ENCODE measurements at regions not wholly inside any gene's neighbourhood (a gene's known extent, or its start where the extent isn't known, plus 50 kb on each side); places are given as distances from the start of the nearest gene placed in this dataset.
"Not testable (repeated sequence)": the region's sequence is repeated elsewhere in the genome, so short reads cannot be mapped to it uniquely, and the experiment has no call there.

DNA sequence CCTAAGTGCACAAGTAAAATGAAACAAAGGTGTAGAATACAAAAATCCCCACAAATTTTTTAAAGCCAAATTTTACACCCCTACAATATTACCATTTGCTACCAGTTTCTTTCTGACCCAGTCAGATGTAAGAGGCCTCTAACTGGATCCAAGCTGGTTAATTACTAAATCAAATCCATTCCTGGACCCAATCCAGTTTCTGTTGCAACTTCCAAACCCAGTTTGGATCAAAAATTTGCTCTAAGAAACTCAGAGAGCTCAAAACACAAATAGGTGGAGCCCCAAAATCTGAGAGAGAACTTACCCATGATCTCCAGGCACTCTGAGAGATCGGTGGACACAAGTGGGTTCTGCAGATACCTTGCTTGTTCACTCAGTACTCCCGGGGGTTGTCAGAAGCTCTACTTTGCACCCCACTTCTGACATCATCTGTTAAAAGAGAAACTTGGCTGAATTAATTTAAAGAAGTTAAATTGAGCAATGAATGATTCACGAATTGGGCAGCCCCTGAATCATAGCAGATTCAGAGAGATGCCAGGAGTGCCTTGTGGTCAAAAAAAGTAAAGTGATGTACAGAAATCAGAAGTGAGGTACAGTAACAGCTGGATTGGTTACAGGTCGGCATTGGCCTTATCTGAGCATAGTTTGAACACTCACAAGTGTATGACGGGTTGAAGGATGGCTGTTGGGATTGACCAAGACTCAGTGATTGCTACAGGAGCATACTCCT lies 448.0 kb downstream of the KCNT2 start:
- no peak for DNase-seq
- H3K4me1 Mint-ChIP-seq, result no peaks in the 10 kb centered on the region
- CTCF ChIA-PET, result no interaction called here
- H3K9me3 Mint-ChIP-seq, result no peaks in the 10 kb centered on the region
- H3K27ac Mint-ChIP-seq, result no peak overlapping the region
- H3K36me3 Mint-ChIP-seq (ENCODE audit: low read depth), result no peaks in the 10 kb centered on the region
- POLR2A ChIA-PET, result no interaction called here
- H3K4me3 Mint-ChIP-seq, result no peak overlapping the region
- no peaks in the 10 kb centered on the region for H3K27me3 Mint-ChIP-seq

DNA sequence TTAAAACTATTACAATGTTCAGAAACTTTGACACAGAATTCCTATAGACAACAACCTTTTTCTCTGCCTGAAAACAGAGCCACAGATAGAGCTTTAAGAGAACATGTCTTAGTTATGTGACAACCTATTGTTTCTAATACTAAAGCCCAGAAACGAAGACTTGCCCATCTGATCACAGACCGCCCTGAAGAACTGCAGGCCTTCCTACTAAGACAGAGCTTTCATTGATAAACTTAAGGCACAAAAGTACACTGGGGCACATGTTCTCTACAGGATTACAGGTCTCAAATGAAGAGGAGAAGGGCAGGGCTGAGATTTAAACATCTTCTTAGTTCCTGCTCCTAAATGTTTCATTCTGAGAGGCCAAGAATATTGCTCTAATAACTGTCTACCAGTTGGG lies 452.7 kb downstream of the KCNT2 start:
- ChIA-PET POLR2A (no interaction called here), CTCF (no interaction called here)
- H3K27ac Mint-ChIP-seq, result no peak overlapping the region

DNA sequence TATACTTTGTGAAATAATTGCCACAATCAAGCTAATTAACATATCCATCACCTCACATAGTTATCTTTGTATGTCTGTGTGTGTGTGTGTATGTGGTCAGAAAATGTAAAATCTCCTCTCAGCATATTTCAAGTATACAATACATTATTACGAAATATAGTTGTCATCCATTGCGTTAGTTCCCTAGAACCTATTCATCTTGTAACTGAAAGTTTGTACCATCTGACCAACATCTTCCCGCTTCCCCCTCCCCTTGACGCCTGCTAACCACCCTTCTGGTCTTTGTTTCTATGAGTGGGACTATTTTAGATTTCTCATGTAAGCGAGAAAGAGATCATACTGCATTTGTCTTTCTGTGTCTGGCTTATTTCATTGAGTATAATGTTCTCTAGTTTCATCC lies 455.3 kb downstream of the KCNT2 start:
- Mint-ChIP-seq H3K4me1 (no peaks in the 10 kb centered on the region), H3K27me3 (no peaks in the 10 kb centered on the region), H3K36me3 (ENCODE audit: low read depth) (no peaks in the 10 kb centered on the region), H3K9me3 (no peaks in the 10 kb centered on the region), H3K27ac (no peak overlapping the region), H3K4me3 (no peak overlapping the region)
- ChIA-PET POLR2A (no interaction called here), CTCF (no interaction called here)
- no peak for DNase-seq

More for the DNA sequence above, 452.7 kb downstream of the KCNT2 start:
- no peaks in the 10 kb centered on the region for H3K4me1 Mint-ChIP-seq
- no peak overlapping the region for H3K4me3 Mint-ChIP-seq
- DNase-seq, result no peak
- H3K27me3 Mint-ChIP-seq, result no peaks in the 10 kb centered on the region
- no peaks in the 10 kb centered on the region for H3K36me3 Mint-ChIP-seq (ENCODE audit: low read depth)
- no peaks in the 10 kb centered on the region for H3K9me3 Mint-ChIP-seq

DNA sequence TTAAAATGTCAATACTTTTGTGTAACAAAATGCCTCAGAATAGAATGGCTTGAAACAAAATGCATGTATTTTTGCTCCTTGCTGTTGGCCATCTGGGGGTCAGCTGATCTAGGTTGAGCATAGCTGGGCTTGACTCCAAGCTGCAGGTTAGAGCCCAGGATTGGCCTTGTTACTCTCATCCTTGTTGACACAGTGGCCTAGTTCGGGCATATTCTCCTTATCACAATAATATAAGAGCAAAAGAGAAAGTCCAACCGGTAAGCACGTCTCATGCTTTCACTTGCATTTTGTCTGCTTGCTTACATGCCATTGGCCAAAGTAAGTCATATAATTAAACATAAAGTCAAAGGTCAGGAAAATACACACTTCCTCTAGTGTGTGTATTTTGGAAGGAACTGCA lies 456.2 kb downstream of the KCNT2 start:
- no peak for DNase-seq
- H3K9me3 Mint-ChIP-seq, result no peaks in the 10 kb centered on the region
- no peak overlapping the region for H3K27ac Mint-ChIP-seq
- no peaks in the 10 kb centered on the region for H3K36me3 Mint-ChIP-seq (ENCODE audit: low read depth)
- H3K4me1 Mint-ChIP-seq, result no peaks in the 10 kb centered on the region
- no peak overlapping the region for H3K4me3 Mint-ChIP-seq
- ChIA-PET CTCF (no interaction called here), POLR2A (no interaction called here)
- no peaks in the 10 kb centered on the region for H3K27me3 Mint-ChIP-seq

DNA sequence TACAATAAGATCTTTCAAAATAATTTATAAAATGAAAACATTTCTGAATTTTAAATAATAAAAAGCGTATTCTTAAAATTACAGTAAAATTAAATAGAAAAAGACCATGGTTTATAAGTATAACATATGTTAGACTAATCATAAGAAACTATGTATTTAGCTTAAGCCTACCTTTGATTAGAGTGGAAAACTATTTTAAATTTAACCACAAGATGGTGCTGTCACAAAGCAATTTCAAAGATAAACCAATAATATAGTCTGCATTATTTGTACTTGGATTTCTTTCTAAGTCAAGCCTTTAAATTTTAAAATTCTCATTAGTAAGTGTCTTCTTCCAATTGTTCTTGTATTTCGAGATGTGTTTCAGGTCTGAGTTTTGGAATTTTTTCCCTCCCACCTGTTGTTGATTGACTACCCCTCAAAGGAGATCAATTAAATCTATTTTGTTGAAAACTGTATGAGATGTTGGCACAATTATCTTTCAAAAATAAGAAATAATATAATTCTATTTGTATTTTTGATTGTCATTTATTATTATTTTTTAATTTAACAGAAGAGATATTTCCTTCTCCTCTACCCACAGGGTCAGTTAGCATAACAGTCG lies 459.8 kb downstream of the KCNT2 start:
- POLR2A ChIA-PET, result no interaction called here
- Mint-ChIP-seq H3K4me1 (no peaks in the 10 kb centered on the region), H3K27me3 (no peaks in the 10 kb centered on the region), H3K36me3 (ENCODE audit: low read depth) (no peaks in the 10 kb centered on the region), H3K27ac (no peak overlapping the region), H3K4me3 (no peak overlapping the region), H3K9me3 (no peaks in the 10 kb centered on the region)
- no peak for DNase-seq
- CTCF ChIA-PET, result no interaction called here

DNA sequence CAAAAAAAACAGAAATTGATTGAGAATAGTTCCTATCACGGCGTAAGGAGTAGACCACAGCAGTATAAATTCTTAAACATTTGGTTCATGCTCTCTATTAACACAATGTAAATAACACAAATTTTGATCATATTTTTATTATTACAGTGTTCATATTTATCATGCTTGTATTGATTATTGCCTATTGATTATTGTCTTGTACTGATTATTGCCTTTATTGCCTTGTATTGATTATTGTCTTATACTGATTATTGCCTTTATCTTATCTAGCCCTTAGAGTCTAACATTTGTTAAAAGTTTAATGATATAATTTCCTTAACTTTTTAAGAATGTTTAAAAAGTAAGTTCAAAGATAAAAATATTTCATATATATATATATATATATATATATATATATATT lies 460.7 kb downstream of the KCNT2 start:
- no peaks in the 10 kb centered on the region for H3K36me3 Mint-ChIP-seq (ENCODE audit: low read depth)
- DNase-seq, result no peak
- no peak overlapping the region for H3K4me3 Mint-ChIP-seq
- H3K27ac Mint-ChIP-seq, result no peak overlapping the region
- H3K27me3 Mint-ChIP-seq, result no peaks in the 10 kb centered on the region
- ChIA-PET POLR2A (no interaction called here), CTCF (no interaction called here)
- H3K4me1 Mint-ChIP-seq, result no peaks in the 10 kb centered on the region
- no peaks in the 10 kb centered on the region for H3K9me3 Mint-ChIP-seq

DNA sequence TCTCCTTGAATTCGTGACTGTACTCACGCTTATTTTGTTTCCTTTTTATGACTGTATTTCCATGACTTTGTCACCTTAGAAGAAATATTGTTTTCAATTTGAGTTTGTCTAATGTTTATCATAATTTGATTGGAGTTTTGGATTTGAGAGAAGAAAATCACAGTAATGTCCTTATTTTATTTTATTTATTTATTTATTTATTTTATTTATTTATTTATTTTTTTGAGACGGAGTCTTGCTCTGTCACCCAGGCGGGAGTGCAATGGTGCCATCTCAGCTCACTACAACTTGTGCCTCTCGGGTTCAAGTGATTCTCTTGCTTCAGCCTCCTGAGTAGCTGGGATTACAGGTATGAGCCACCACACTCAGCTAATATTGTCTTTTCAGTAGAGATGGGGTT lies 463.1 kb downstream of the KCNT2 start:
- H3K27me3 Mint-ChIP-seq; H3K27ac Mint-ChIP-seq; POLR2A ChIA-PET; H3K4me3 Mint-ChIP-seq; H3K36me3 Mint-ChIP-seq (ENCODE audit: low read depth); CTCF ChIA-PET; DNase-seq; H3K9me3 Mint-ChIP-seq; H3K4me1 Mint-ChIP-seq: not testable (repeated sequence)

DNA sequence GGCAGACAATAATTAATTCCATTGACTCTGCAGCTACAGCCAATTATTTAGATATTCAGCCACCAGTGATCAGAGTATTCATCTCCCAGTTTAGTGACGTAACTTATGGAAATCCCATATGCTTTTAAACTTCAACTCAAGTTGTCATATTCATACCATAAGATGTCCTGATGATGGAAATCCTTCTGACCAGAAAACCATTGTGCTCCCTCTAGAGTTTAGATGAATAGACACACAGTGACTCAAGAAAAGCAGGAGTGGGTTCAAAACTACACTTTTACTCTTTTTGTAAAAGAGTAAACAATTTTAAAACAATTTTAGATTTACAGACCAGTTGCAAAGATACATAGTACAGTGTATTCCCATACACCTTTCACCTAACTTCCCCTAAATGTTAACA lies 463.7 kb downstream of the KCNT2 start:
- Mint-ChIP-seq H3K4me1 (no peaks in the 10 kb centered on the region), H3K27ac (no peak overlapping the region), H3K4me3 (no peak overlapping the region), H3K27me3 (no peaks in the 10 kb centered on the region), H3K36me3 (ENCODE audit: low read depth) (no peaks in the 10 kb centered on the region), H3K9me3 (no peaks in the 10 kb centered on the region)
- DNase-seq, result no peak
- ChIA-PET CTCF (no interaction called here), POLR2A (no interaction called here)

DNA sequence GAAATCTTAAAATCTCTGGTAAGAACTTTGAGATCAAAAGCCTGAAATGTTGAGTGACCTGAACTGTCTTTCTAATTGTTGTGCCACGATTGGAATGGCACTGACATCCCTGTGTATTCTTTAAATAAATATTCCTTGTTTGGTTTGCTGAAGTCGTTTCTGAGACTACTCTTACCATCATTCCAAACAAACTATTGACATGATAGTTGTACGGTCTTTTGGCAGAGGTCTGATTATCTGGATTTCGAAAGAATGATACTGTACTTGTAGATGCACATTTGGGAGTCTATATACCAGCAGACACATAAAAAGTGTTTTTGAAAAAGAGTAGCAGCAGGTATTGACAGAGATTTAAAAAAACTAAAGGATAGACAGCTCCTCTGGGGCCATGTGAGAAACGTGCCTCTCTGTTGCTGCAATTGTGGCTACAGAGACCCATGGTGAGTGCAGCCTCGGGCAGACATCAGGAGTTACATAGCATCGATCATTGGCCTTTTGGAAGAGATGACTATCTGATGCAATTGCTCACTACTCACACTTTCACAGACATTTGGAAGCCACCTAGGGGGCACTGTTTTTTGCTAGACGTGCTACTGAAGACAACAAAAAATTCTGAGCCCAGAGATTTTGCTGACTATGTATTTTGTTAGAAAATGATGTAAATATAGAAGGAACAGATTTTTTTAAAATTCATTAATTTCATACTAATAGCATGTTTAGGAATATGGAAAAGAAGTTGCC lies 464.5 kb downstream of the KCNT2 start:
- H3K36me3 Mint-ChIP-seq (ENCODE audit: low read depth), result no peaks in the 10 kb centered on the region
- DNase-seq, result no peak
- H3K4me1 Mint-ChIP-seq, result no peaks in the 10 kb centered on the region
- no peaks in the 10 kb centered on the region for H3K27me3 Mint-ChIP-seq
- no peak overlapping the region for H3K27ac Mint-ChIP-seq
- H3K9me3 Mint-ChIP-seq, result no peaks in the 10 kb centered on the region
- ChIA-PET CTCF (no interaction called here), POLR2A (no interaction called here)
- no peak overlapping the region for H3K4me3 Mint-ChIP-seq

DNA sequence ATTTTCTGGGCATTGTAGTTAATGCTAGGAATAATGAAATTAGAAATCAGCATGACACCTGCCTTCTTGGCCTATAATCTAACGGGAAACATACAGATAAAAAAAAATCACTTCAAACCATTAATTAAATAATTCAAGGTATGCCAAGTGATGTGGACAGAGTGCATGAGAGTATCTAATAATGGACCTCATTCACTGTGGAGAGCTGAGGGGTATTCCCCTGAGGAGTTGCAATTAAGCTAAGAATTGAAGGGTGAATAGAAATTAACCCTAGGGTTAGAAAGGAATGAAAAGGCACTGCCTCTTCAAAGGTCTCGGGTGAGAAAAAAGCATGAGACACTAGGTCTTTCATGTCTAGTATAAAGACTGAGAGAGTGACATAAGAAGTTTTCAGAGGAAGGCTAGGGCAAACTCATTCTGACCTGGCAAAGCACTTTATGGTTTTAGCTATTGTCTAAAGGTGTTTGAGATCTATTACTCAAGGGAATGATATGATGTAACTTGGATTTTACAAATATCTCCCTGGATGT lies 466.1 kb downstream of the KCNT2 start:
- DNase-seq, result no peak
- Mint-ChIP-seq H3K27me3 (no peaks in the 10 kb centered on the region), H3K4me1 (no peaks in the 10 kb centered on the region), H3K36me3 (ENCODE audit: low read depth) (no peaks in the 10 kb centered on the region), H3K27ac (no peak overlapping the region), H3K9me3 (no peaks in the 10 kb centered on the region), H3K4me3 (no peak overlapping the region)
- POLR2A ChIA-PET, result no interaction called here
- CTCF ChIA-PET, result no interaction called here

DNA sequence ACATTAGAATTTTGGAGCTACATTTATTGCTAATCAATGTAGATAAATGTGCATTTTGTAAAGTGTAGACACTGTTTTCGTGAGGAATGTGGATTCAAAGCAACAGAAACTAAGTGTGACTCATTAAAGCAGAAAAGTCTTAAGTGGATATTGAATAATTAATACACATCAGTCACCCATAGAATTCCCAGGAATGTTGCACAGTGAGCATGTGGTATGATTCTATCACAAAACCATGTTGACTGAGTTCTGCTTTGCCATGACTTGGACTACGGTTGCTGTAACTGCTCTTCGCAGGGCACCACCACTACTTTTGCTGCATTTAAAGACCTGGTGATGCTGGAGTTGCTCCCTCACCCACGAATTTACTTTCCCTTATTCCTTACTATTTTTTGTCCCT lies 471.8 kb downstream of the KCNT2 start:
- H3K4me3 Mint-ChIP-seq, result no peak overlapping the region
- no peaks in the 10 kb centered on the region for H3K9me3 Mint-ChIP-seq
- ChIA-PET POLR2A (no interaction called here), CTCF (no interaction called here)
- H3K4me1 Mint-ChIP-seq, result no peaks in the 10 kb centered on the region
- no peaks in the 10 kb centered on the region for H3K27me3 Mint-ChIP-seq
- H3K36me3 Mint-ChIP-seq (ENCODE audit: low read depth), result no peaks in the 10 kb centered on the region
- DNase-seq, result no peak
- H3K27ac Mint-ChIP-seq, result no peak overlapping the region

DNA sequence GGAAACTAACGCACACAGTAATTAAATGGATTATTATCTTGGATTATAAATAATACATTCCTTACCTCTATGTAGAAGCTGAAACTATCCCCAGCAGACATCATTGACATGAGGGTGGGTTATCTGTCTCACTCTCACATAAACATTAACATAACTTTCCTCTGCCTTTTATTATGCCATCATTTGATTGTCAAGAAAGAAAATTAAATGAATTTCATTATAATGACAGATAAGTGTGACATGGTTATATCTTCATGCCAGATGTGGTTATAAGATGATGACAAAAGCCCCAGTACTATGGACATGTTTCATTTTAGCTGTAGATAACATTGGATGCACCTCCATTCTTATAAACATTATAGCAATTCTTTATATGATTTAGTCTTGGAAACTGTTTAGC lies 476.5 kb downstream of the KCNT2 start:
- no peak overlapping the region for H3K4me3 Mint-ChIP-seq
- CTCF ChIA-PET, result no interaction called here
- no peaks in the 10 kb centered on the region for H3K9me3 Mint-ChIP-seq
- no peak for DNase-seq
- no peaks in the 10 kb centered on the region for H3K36me3 Mint-ChIP-seq (ENCODE audit: low read depth)
- no peaks in the 10 kb centered on the region for H3K27me3 Mint-ChIP-seq
- H3K27ac Mint-ChIP-seq, result no peak overlapping the region
- POLR2A ChIA-PET, result no interaction called here
- no peaks in the 10 kb centered on the region for H3K4me1 Mint-ChIP-seq

DNA sequence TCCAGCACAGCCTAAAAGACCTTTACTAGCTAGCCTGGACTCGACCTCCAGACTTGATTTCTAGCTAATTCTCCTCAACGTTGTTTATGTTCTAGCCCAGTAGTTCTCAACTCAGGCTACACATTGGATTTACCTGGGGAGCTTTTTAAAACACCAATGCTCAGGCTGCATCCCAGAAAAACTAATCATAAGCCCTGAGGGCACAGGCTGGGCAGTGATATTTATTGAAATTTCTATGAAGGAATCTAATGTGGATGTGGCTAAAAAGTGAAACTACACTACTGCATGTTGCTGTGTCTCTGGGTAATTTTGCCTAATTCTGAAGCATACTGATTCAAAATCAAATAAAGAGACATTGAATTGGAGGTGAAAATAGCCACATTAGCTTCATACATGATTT lies 479.4 kb downstream of the KCNT2 start:
- H3K36me3 Mint-ChIP-seq (ENCODE audit: low read depth), result no peaks in the 10 kb centered on the region
- CTCF ChIA-PET, result no interaction called here
- H3K4me3 Mint-ChIP-seq, result no peak overlapping the region
- no peak overlapping the region for H3K27ac Mint-ChIP-seq
- no peaks in the 10 kb centered on the region for H3K9me3 Mint-ChIP-seq
- H3K27me3 Mint-ChIP-seq, result no peaks in the 10 kb centered on the region
- DNase-seq, result no peak
- no peaks in the 10 kb centered on the region for H3K4me1 Mint-ChIP-seq
- POLR2A ChIA-PET, result no interaction called here

DNA sequence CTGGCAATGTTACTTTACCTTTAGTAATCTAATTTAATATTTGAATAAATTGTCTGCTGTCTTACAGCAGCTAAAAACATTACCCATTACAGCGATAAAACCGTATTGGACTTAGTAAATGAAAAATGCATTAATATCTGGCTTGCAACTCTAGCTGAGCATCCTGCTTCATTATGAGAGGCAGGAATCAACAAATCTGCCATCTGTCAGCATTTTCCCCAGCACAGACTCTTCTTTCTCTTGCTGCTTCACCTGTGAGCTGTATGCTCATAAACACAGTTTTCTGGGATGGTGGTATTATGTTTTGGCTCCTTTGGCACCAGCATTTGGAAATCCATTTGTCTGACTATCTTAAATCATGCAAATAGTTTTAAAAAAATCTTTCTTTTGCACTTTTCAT lies 487.1 kb downstream of the KCNT2 start:
- DNase-seq, result no peak
- ChIA-PET CTCF (no interaction called here), POLR2A (no interaction called here)
- Mint-ChIP-seq H3K27me3 (no peaks in the 10 kb centered on the region), H3K27ac (no peak overlapping the region), H3K4me1 (no peaks in the 10 kb centered on the region), H3K36me3 (ENCODE audit: low read depth) (no peaks in the 10 kb centered on the region), H3K4me3 (no peak overlapping the region), H3K9me3 (no peaks in the 10 kb centered on the region)
